ENCODE measurements at regions not wholly inside any gene's neighbourhood (a gene's known extent, or its start where the extent isn't known, plus 50 kb on each side); places are given as distances from the start of the nearest gene placed in this dataset.
A peak's percentile ranks its signal among the peaks of the same experiment; 100 is the strongest.

- DNase-seq = no peak
Observed at GRCh38 chr2:121121661-121122060, 163.3 kb downstream of the TFCP2L1 start.

GRCh38 chr2:121123268-121123667 lies 161.7 kb downstream of the TFCP2L1 start:
- DNase-seq = no peak

- DNase-seq = no peak
Observed at GRCh38 chr2:121124330-121124729, 160.7 kb downstream of the TFCP2L1 start.

- no peak for DNase-seq
Observed at GRCh38 chr2:121125350-121125749, 159.7 kb downstream of the TFCP2L1 start.

GRCh38 chr2:121128741-121129659 lies 156.0 kb downstream of the TFCP2L1 start:
- DNase-seq = peak in 1 of 5 experiments; percentile 22

- no peak for DNase-seq
Observed at GRCh38 chr2:121129692-121130091, 155.3 kb downstream of the TFCP2L1 start.

GRCh38 chr2:121130301-121130850 lies 154.6 kb downstream of the TFCP2L1 start:
- DNase-seq = no peak

GRCh38 chr2:121131375-121131774 lies 153.6 kb downstream of the TFCP2L1 start:
- DNase-seq = no peak

GRCh38 chr2:121132054-121132761 lies 152.8 kb downstream of the TFCP2L1 start:
- DNase-seq = no peak

GRCh38 chr2:121132762-121133107 lies 152.3 kb downstream of the TFCP2L1 start:
- DNase-seq = no peak

- DNase-seq = peak in 1 of 5 experiments; percentile 4
Observed at GRCh38 chr2:121133551-121134319, 151.3 kb downstream of the TFCP2L1 start.

- no peak for DNase-seq
Observed at GRCh38 chr2:121134728-121135127, 150.3 kb downstream of the TFCP2L1 start.

- DNase-seq = no peak
Observed at GRCh38 chr2:121135168-121135853, 149.7 kb downstream of the TFCP2L1 start.

- no peak for DNase-seq
Observed at GRCh38 chr2:121136323-121136722, 148.7 kb downstream of the TFCP2L1 start.

- no peak for DNase-seq
Observed at GRCh38 chr2:121137571-121137970, 147.4 kb downstream of the TFCP2L1 start.

- DNase-seq = no peak
Observed at GRCh38 chr2:121140734-121141133, 144.3 kb downstream of the TFCP2L1 start.

- DNase-seq = no peak
Observed at GRCh38 chr2:121142452-121142851, 142.6 kb downstream of the TFCP2L1 start.

- DNase-seq = no peak
Observed at GRCh38 chr2:121144111-121144510, 140.9 kb downstream of the TFCP2L1 start.

- no peak for DNase-seq
Observed at GRCh38 chr2:121146630-121147029, 138.4 kb downstream of the TFCP2L1 start.

GRCh38 chr2:121147766-121148165 lies 137.2 kb downstream of the TFCP2L1 start:
- no peak for DNase-seq

- no peak for DNase-seq
Observed at GRCh38 chr2:121148481-121148880, 136.5 kb downstream of the TFCP2L1 start.

GRCh38 chr2:121149384-121149783 lies 135.6 kb downstream of the TFCP2L1 start:
- DNase-seq = no peak

All from T-helper 2 cell (primary cell).